ENCODE measurements at regions not wholly inside any gene's neighbourhood (a gene's known extent, or its start where the extent isn't known, plus 50 kb on each side); places are given as distances from the start of the nearest gene placed in this dataset.
"Not testable (repeated sequence)": the region's sequence is repeated elsewhere in the genome, so short reads cannot be mapped to it uniquely, and the experiment has no call there.

GRCh38 chr1:221565711-221566110 is 176.2 kb downstream of the DUSP10 start:
- Histone ChIP-seq H3K4me1 (ENCODE audit: insufficient read depth, low read length) (peaks cover 9% of the 10 kb centered on the region; the same call in 1 of the 2 replicates), H3K36me3 (ENCODE audit: insufficient read depth, low read length) (no peaks in the 10 kb centered on the region), H3K27me3 (ENCODE audit: insufficient read depth, low read length) (no peaks in the 10 kb centered on the region), H3K4me3 (ENCODE audit: low read length) (no peak overlapping the region), H3K9ac (ENCODE audit: low read depth, low read length) (no peak overlapping the region), H3K9me3 (ENCODE audit: insufficient read depth, low read depth, low read length) (no peaks in the 10 kb centered on the region), H3K27ac (ENCODE audit: low read depth, low read length) (no peak overlapping the region)
- 84% methylated on average over 5 of the region's 5 CpGs for WGBS

- H3K36me3 ChIP-seq (ENCODE audit: insufficient read depth, low read length), result no peaks in the 10 kb centered on the region
- H3K4me3 ChIP-seq (ENCODE audit: low read length), result no peak overlapping the region
- WGBS, result 91% methylated on average over 3 of the region's 3 CpGs
- H3K4me1 ChIP-seq (ENCODE audit: insufficient read depth, low read length), result peaks cover 9% of the 10 kb centered on the region; the same call in 1 of the 2 replicates
- H3K9ac ChIP-seq (ENCODE audit: low read depth, low read length), result no peak overlapping the region
- no peaks in the 10 kb centered on the region for H3K9me3 ChIP-seq (ENCODE audit: insufficient read depth, low read depth, low read length)
- no peaks in the 10 kb centered on the region for H3K27me3 ChIP-seq (ENCODE audit: insufficient read depth, low read length)
- no peak overlapping the region for H3K27ac ChIP-seq (ENCODE audit: low read depth, low read length)
Observed at GRCh38 chr1:221567859-221568507, 173.9 kb downstream of the DUSP10 start.

GRCh38 chr1:221573756-221574155 is 168.1 kb downstream of the DUSP10 start:
- Histone ChIP-seq H3K4me3 (ENCODE audit: low read length) (no peak overlapping the region), H3K36me3 (ENCODE audit: insufficient read depth, low read length) (no peaks in the 10 kb centered on the region), H3K27me3 (ENCODE audit: insufficient read depth, low read length) (no peaks in the 10 kb centered on the region), H3K27ac (ENCODE audit: low read depth, low read length) (no peak overlapping the region), H3K4me1 (ENCODE audit: insufficient read depth, low read length) (no peaks in the 10 kb centered on the region), H3K9me3 (ENCODE audit: insufficient read depth, low read depth, low read length) (peaks cover 7% of the 10 kb centered on the region; the same call in 1 of the 2 replicates), H3K9ac (ENCODE audit: low read depth, low read length) (no peak overlapping the region)
- WGBS, result 93% methylated on average over 5 of the region's 5 CpGs

DNA sequence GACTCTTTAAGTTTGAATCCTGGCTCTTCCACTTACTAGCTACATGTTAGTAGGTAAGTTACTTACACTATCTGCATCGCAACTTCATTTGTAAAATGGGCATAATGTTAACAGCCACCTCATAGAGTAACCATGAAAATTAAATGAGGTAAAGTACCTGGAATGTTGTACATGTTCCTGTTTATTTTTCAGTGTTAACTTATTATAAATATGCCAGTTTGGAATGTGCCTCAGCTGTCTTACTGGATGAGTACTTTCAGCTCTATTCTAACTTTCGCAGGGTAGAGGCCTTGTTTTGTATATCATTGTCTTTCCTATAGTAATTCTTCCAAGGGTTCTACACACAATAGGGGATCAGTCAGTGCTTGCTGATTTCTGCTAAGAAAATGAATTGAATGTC is 167.4 kb downstream of the DUSP10 start:
- H3K36me3 ChIP-seq (ENCODE audit: insufficient read depth, low read length), result no peaks in the 10 kb centered on the region
- WGBS, result 100% methylated on average over 2 of the region's 2 CpGs
- peaks cover 7% of the 10 kb centered on the region; the same call in 1 of the 2 replicates for H3K9me3 ChIP-seq (ENCODE audit: insufficient read depth, low read depth, low read length)
- H3K4me1 ChIP-seq (ENCODE audit: insufficient read depth, low read length), result no peaks in the 10 kb centered on the region
- H3K4me3 ChIP-seq (ENCODE audit: low read length), result no peak overlapping the region
- no peaks in the 10 kb centered on the region for H3K27me3 ChIP-seq (ENCODE audit: insufficient read depth, low read length)
- no peak overlapping the region for H3K9ac ChIP-seq (ENCODE audit: low read depth, low read length)
- H3K27ac ChIP-seq (ENCODE audit: low read depth, low read length), result no peak overlapping the region

- H3K36me3 ChIP-seq (ENCODE audit: insufficient read depth, low read length), result no peaks in the 10 kb centered on the region
- H3K27me3 ChIP-seq (ENCODE audit: insufficient read depth, low read length), result no peaks in the 10 kb centered on the region
- 93% methylated on average over 7 of the region's 7 CpGs for WGBS
- H3K9ac ChIP-seq (ENCODE audit: low read depth, low read length), result no peak overlapping the region
- H3K4me3 ChIP-seq (ENCODE audit: low read length), result no peak overlapping the region
- no peaks in the 10 kb centered on the region for H3K4me1 ChIP-seq (ENCODE audit: insufficient read depth, low read length)
- H3K9me3 ChIP-seq (ENCODE audit: insufficient read depth, low read depth, low read length), result peaks cover 7% of the 10 kb centered on the region; the same call in 1 of the 2 replicates
- no peak overlapping the region for H3K27ac ChIP-seq (ENCODE audit: low read depth, low read length)
Observed at GRCh38 chr1:221575605-221576004, 166.3 kb downstream of the DUSP10 start.

- no peak overlapping the region for H3K27ac ChIP-seq (ENCODE audit: low read depth, low read length)
- H3K36me3 ChIP-seq (ENCODE audit: insufficient read depth, low read length), result no peaks in the 10 kb centered on the region
- no peaks in the 10 kb centered on the region for H3K27me3 ChIP-seq (ENCODE audit: insufficient read depth, low read length)
- no peaks in the 10 kb centered on the region for H3K4me1 ChIP-seq (ENCODE audit: insufficient read depth, low read length)
- no peak overlapping the region for H3K9ac ChIP-seq (ENCODE audit: low read depth, low read length)
- H3K9me3 ChIP-seq (ENCODE audit: insufficient read depth, low read depth, low read length), result peaks cover 7% of the 10 kb centered on the region; the same call in 1 of the 2 replicates
- H3K4me3 ChIP-seq (ENCODE audit: low read length), result no peak overlapping the region
- 96% methylated on average over 2 of the region's 3 CpGs for WGBS
Observed at GRCh38 chr1:221576268-221576667, 165.6 kb downstream of the DUSP10 start.

DNA sequence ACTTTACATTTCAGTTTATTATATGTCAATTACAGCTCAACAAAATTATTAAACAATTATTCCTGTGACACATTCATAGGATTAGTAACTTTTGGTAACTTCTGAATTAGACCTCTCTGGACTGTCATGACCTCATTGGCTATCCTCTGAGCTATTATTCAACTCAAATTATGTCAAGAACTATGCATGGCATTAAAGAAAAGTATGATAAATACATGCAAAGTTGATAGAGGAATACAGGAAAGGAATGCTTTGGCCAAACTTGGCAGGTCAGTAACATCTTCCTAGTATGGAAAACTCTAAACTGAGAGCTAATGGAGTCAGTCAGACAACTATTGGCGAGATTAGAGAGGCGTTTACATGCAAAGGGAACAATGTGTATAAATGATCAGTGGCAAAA is 158.4 kb downstream of the DUSP10 start:
- no peaks in the 10 kb centered on the region for H3K27me3 ChIP-seq (ENCODE audit: insufficient read depth, low read length)
- H3K27ac ChIP-seq (ENCODE audit: low read depth, low read length), result no peak overlapping the region
- H3K4me1 ChIP-seq (ENCODE audit: insufficient read depth, low read length), result no peaks in the 10 kb centered on the region
- H3K36me3 ChIP-seq (ENCODE audit: insufficient read depth, low read length), result no peaks in the 10 kb centered on the region
- no peak overlapping the region for H3K9ac ChIP-seq (ENCODE audit: low read depth, low read length)
- no peak overlapping the region for H3K4me3 ChIP-seq (ENCODE audit: low read length)
- WGBS, result 95% methylated on average over 2 of the region's 2 CpGs
- H3K9me3 ChIP-seq (ENCODE audit: insufficient read depth, low read depth, low read length), result peaks cover 17% of the 10 kb centered on the region

DNA sequence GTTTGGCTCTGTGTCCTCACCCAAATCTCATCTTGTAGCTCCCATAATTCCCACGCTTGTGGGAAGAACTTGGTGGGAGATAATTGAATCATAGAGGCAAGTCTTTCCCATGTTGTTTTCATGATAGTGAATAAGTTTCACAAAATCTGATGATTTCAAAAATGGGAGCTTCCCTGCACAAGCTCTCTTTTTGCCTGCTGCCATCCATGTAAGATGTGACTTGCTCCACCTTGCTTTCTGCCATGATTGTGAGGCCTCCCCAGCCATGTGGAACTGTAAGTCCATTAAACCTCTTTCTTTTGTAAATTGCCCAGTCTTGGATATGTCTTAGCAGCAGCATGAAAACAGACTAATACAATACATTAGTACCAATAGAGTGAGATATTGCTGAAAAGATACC is 154.9 kb downstream of the DUSP10 start:
- H3K9me3 ChIP-seq (ENCODE audit: insufficient read depth, low read depth, low read length), result peaks cover 17% of the 10 kb centered on the region
- WGBS, result 88% methylated on average over 1 of the region's 1 CpG
- not testable (repeated sequence) for H3K27me3 ChIP-seq (ENCODE audit: insufficient read depth, low read length); H3K36me3 ChIP-seq (ENCODE audit: insufficient read depth, low read length); H3K9ac ChIP-seq (ENCODE audit: low read depth, low read length); H3K27ac ChIP-seq (ENCODE audit: low read depth, low read length); H3K4me3 ChIP-seq (ENCODE audit: low read length); H3K4me1 ChIP-seq (ENCODE audit: insufficient read depth, low read length)

GRCh38 chr1:221591250-221591649 is 150.6 kb downstream of the DUSP10 start:
- H3K27ac ChIP-seq (ENCODE audit: low read depth, low read length); H3K36me3 ChIP-seq (ENCODE audit: insufficient read depth, low read length): not testable (repeated sequence)
- H3K9me3 ChIP-seq (ENCODE audit: insufficient read depth, low read depth, low read length), result peaks cover 16% of the 10 kb centered on the region

GRCh38 chr1:221594576-221594975 is 147.3 kb downstream of the DUSP10 start:
- Histone ChIP-seq H3K9ac (ENCODE audit: low read depth, low read length) (no peak overlapping the region), H3K27ac (ENCODE audit: low read depth, low read length) (no peak overlapping the region), H3K4me3 (ENCODE audit: low read length) (no peak overlapping the region), H3K27me3 (ENCODE audit: insufficient read depth, low read length) (no peaks in the 10 kb centered on the region), H3K36me3 (ENCODE audit: insufficient read depth, low read length) (no peaks in the 10 kb centered on the region), H3K9me3 (ENCODE audit: insufficient read depth, low read depth, low read length) (no peaks in the 10 kb centered on the region), H3K4me1 (ENCODE audit: insufficient read depth, low read length) (no peaks in the 10 kb centered on the region)
- WGBS, result 94% methylated on average over 2 of the region's 2 CpGs

More at GRCh38 chr1:221591250-221591649, 150.6 kb downstream of the DUSP10 start:
- not testable (repeated sequence) for H3K4me3 ChIP-seq (ENCODE audit: low read length); H3K27me3 ChIP-seq (ENCODE audit: insufficient read depth, low read length); H3K9ac ChIP-seq (ENCODE audit: low read depth, low read length); H3K4me1 ChIP-seq (ENCODE audit: insufficient read depth, low read length)

DNA sequence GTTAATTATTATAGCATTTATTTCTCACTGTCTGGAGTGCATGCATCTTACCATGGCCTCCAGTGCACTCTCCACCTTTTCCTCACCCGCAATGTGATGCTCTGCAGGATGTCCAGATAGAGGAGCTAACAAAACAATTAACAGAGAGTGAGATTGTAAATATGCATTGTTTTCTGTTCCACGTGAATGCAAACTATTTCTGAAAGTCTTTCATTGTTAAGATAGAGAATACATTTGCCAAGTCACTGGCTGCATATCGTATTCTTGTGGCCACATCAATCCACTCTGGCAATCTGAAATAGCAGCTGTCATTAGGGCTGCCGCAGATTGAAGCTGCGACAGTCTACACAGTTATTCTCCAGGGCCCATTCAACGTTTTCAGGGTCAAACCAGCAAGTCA is 143.8 kb downstream of the DUSP10 start:
- H3K36me3 ChIP-seq (ENCODE audit: insufficient read depth, low read length), result no peaks in the 10 kb centered on the region
- no peak overlapping the region for H3K27ac ChIP-seq (ENCODE audit: low read depth, low read length)
- H3K9ac ChIP-seq (ENCODE audit: low read depth, low read length), result no peak overlapping the region
- H3K4me1 ChIP-seq (ENCODE audit: insufficient read depth, low read length), result no peaks in the 10 kb centered on the region
- H3K4me3 ChIP-seq (ENCODE audit: low read length), result no peak overlapping the region
- no peaks in the 10 kb centered on the region for H3K9me3 ChIP-seq (ENCODE audit: insufficient read depth, low read depth, low read length)
- 85% methylated on average over 6 of the region's 6 CpGs for WGBS
- H3K27me3 ChIP-seq (ENCODE audit: insufficient read depth, low read length), result no peaks in the 10 kb centered on the region

DNA sequence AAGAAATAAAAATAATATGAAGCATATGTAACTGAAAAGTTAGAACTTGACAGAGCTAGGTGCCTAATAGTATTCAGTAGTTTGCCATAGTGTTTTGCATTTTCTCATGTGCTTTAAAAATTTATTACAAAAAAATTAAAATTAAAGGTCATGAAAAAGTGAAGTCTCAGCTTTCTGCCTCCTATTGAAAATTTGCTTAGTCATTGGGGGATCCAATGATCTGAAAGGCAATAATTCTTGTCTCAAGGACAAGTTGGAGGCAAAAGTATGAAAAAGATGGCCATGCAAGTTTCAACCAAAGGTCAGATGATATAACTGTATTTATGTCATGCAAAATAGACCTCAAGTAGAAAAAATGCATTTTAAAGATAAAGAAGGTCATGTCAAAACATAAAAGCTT is 140.7 kb downstream of the DUSP10 start:
- peaks cover 3% of the 10 kb centered on the region; the same call in 1 of the 2 replicates for H3K4me1 ChIP-seq (ENCODE audit: insufficient read depth, low read length)
- no peak overlapping the region for H3K27ac ChIP-seq (ENCODE audit: low read depth, low read length)
- H3K9ac ChIP-seq (ENCODE audit: low read depth, low read length), result no peak overlapping the region
- H3K36me3 ChIP-seq (ENCODE audit: insufficient read depth, low read length), result no peaks in the 10 kb centered on the region
- H3K27me3 ChIP-seq (ENCODE audit: insufficient read depth, low read length), result no peaks in the 10 kb centered on the region
- H3K9me3 ChIP-seq (ENCODE audit: insufficient read depth, low read depth, low read length), result no peaks in the 10 kb centered on the region
- H3K4me3 ChIP-seq (ENCODE audit: low read length), result no peak overlapping the region

Measured in HUES64 (cell line).